GM13976 (cell line): ENCODE measurements at regions not wholly inside any gene's neighbourhood (a gene's known extent, or its start where the extent isn't known, plus 50 kb on each side); places are given as distances from the start of the nearest gene placed in this dataset.

Experiments
- DNase-seq: peaks from one replicate; pipeline ENCODE4 v3.0.0; 2012; ENCODE audit warnings: low spot score
- in situ Hi-C: fragments of 300-500 bp; cut with MboI; formaldehyde crosslinking; loops from one replicate; pipeline ENCODE4 v1.12.0; 2022; ENCODE audit warnings: low sequenced_read_pairs, mixed read lengths, inconsistent platforms; ENCODE audit not compliant: unreplicated experiment
- TF ChIP-seq, protein P1 (sequence below): IDR thresholded peaks from 2 replicates; pipeline ENCODE4 v1.5.1; 2012; ENCODE audit warnings: borderline replicate concordance, mild to moderate bottlenecking; ENCODE audit not compliant: insufficient read depth; ENCODE audit errors: extremely low read depth, missing control alignments, control extremely low read depth

DNA sequence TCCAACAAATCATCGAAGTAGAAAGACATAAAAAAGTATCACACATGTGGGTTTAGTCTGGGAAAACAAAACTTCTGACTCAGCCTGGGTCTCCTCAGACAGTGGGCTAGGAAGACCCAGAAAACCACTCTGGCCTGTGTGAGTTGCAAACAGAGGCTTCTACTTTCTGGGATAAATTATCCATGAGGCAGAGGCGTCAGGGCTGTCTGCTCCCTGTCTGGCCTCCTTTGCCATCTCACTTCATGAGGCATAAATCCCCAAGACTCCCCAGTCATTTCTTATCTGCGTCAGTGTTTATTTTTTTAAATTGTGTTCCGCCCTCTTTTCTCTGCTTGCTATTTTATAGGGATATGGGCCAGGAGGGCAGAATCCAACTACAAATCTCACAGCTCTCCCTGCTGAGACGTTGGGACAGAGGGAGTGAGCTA, 80.6 kb upstream of the TRABD2B start:
- DNase-seq, result no peak
- TF ChIP-seq, protein P1, sequence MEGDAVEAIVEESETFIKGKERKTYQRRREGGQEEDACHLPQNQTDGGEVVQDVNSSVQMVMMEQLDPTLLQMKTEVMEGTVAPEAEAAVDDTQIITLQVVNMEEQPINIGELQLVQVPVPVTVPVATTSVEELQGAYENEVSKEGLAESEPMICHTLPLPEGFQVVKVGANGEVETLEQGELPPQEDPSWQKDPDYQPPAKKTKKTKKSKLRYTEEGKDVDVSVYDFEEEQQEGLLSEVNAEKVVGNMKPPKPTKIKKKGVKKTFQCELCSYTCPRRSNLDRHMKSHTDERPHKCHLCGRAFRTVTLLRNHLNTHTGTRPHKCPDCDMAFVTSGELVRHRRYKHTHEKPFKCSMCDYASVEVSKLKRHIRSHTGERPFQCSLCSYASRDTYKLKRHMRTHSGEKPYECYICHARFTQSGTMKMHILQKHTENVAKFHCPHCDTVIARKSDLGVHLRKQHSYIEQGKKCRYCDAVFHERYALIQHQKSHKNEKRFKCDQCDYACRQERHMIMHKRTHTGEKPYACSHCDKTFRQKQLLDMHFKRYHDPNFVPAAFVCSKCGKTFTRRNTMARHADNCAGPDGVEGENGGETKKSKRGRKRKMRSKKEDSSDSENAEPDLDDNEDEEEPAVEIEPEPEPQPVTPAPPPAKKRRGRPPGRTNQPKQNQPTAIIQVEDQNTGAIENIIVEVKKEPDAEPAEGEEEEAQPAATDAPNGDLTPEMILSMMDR, result no peak
- in situ Hi-C loops, result no loop called here

DNA sequence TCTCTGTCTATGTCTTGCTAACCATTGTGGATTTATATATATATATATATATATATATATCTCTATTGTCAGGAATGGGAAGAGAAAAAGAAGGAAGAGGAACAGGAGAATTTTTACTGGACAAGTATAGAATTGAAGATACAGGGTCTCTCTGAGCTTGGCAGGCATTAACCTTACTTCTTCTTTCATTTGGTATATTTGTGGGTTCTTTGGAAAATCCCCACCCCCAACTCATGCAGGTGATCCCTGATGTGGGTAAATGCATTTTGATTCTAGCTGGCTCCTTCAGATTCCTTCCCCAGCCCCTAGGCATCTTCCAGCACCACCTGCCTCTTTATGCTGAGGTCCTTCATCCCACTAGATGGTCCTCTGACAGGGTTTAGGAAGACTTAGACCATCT, 78.8 kb upstream of the TRABD2B start:
- in situ Hi-C loops, result no loop called here
- TF ChIP-seq, protein P1, result no peak
- DNase-seq, result no peak

DNA sequence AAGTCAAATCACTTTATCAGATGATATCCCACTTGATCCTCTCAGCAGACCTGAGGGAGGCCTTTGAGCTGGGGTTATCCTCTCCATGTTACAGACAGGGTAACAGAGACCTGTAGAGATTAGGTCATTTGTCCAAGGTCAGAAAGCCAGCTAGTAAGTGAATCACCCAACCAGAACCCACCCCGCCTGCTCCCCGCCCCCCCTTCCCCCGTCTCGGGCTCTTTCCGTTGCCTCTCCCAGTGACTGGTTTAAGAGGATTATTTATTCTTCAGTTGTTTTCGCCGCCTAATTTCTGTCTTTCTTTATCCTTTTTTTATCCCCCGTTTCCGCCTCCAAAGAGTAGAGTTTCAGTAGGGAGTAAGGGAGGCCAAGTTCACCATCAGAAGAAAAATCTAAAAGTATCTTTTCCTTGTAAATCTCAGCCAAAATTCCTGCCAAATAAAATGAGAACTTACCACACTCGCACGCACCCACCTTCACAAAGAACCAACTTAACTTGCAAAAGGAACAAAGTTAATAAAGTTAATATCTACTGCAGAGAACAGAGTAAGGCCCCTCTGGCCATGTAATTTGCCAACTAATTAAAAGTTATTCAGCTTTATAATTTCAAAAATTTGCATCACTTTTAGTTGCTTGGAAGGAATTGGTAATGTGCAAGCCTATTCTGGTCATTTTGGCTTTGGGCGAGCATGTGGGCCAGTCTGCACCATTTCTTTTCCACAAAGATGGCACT, 76.8 kb upstream of the TRABD2B start:
- no peak for DNase-seq
- TF ChIP-seq, protein P1, result no peak
- in situ Hi-C loops, result no loop called here

DNA sequence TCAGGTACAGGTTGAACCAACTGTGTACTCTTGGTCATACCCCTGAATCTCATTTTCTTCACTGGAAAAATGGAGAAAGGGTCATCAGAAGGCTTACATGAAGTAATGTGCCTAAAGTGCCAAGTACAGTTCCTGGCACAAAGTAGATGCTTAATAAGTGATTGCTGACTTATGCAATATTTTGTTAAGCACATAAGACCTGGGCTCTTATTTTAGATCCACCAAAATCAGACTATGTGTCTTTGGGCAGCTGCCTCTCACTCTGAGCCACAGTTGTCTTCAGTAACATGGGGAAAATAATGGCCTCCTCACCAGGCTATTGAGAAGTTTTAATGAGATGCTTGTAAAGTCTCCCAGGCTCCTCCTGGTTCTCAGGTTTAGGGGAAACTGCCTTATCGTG, 74.3 kb upstream of the TRABD2B start:
- TF ChIP-seq, protein P1, result no peak
- no peak for DNase-seq
- in situ Hi-C loops, result no loop called here

DNA sequence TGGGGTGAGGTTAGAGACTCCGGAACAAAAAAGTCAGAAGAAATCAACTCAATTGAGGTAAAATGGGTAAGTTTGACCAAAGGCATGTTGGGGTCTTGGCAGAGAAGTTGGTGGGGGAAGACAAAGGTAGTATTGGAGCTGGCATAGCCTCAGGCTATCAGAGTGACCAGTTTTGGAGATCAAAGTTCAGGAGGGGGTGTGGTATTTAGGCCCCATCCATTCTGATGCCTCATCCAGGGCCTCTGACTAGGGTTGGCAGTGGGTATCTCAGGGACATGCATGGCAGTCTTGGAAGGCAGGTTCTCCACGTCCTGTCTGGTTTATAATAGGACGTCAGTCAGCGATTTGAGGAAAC, 73.2 kb upstream of the TRABD2B start:
- in situ Hi-C loops, result no loop called here
- DNase-seq, result no peak
- TF ChIP-seq, protein P1, result no peak

DNA sequence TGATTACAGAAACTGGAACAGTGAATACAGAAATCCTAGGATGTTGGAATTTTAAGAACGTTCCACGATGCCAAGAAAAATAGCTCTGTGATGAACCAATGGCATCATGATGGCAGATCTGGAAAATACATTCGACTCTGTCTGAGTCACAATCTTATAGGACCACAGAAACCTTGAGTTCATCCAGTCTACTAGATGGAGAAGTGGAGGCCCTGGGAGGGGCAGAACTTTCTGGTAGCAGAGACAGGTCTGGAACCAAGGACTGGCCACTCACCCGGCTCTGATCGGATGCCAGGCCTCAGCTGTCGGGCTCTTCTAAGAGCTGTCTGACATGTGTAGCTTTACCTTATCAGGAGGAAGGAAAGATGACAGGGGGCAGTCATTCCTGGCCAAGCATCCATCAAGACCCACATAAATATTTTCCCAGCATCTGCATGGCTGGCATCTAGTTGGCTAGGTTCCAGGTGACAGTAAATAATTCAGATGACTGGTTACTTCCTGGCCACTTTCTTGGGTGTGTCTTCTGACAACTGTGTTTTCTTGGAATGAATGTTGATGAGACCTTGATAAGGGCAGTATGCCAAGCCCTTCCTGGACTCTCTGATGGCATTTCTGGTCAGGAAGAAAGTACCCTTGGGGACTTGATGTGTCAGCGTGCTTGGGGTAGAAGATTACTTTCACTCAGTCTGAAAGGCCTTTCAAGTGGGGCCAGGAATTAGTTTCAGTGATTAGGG, 72.6 kb upstream of the TRABD2B start:
- TF ChIP-seq, protein P1, result no peak
- in situ Hi-C loops, result no loop called here
- DNase-seq, result no peak

DNA sequence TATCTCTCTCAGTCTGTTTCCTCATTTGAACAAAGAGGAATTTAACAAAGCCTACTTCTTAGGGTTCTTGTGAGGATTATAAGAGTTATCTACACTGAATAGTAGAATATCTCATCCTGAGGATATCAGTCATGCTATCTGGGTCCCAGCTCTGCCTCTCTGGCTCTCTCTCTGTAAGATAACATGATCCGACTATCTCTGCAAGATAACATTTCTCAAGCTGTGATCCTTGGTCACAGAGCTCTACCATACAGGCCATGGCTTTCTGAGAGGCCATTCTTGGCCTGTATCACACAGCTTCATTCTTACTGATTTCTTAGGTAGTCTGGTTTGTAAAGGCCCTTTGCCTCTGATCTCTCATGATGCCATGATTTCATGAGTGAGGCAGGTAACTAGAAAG, 71.0 kb upstream of the TRABD2B start:
- in situ Hi-C loops, result no loop called here
- TF ChIP-seq, protein P1, result no peak

More for the DNA sequence above, 71.0 kb upstream of the TRABD2B start:
- no peak for DNase-seq
